ENCODE measurements at regions not wholly inside any gene's neighbourhood (a gene's known extent, or its start where the extent isn't known, plus 50 kb on each side); places are given as distances from the start of the nearest gene placed in this dataset.

- peak; percentile 69 for TF ChIP-seq CTCF (IDR thresholded peaks at IDR 0.05; ENCODE audit: extremely low read depth, insufficient read depth, missing control alignments)
- peak; percentile 34 for DNase-seq (ENCODE audit: low spot score)
- in situ Hi-C loops (cut with MboI; ENCODE audit: low pct_unique_long_range_greater_than_20kb, low sequenced_read_pairs, unreplicated experiment), result no loop called here
Measured at GRCh38 chr16:74107795-74108610, 188.6 kb upstream of the PSMD7 start.

- TF ChIP-seq CTCF (IDR thresholded peaks at IDR 0.05; ENCODE audit: extremely low read depth, insufficient read depth, missing control alignments), result no peak
- DNase-seq (ENCODE audit: low spot score), result no peak
- in situ Hi-C loops (cut with MboI; ENCODE audit: low pct_unique_long_range_greater_than_20kb, low sequenced_read_pairs, unreplicated experiment), result no loop called here
Measured at GRCh38 chr16:74104022-74104421, 192.6 kb upstream of the PSMD7 start.

- DNase-seq (ENCODE audit: low spot score), result no peak
- no peak for TF ChIP-seq CTCF (IDR thresholded peaks at IDR 0.05; ENCODE audit: extremely low read depth, insufficient read depth, missing control alignments)
- in situ Hi-C loops (cut with MboI; ENCODE audit: low pct_unique_long_range_greater_than_20kb, low sequenced_read_pairs, unreplicated experiment), result no loop called here
Measured at GRCh38 chr16:74101379-74102137, 195.1 kb upstream of the PSMD7 start.

- DNase-seq (ENCODE audit: low spot score), result no peak
- in situ Hi-C loops (cut with MboI; ENCODE audit: low pct_unique_long_range_greater_than_20kb, low sequenced_read_pairs, unreplicated experiment), result no loop called here
- TF ChIP-seq CTCF (IDR thresholded peaks at IDR 0.05; ENCODE audit: extremely low read depth, insufficient read depth, missing control alignments), result no peak
Measured at GRCh38 chr16:74100395-74101326, 196.0 kb upstream of the PSMD7 start.

GRCh38 chr16:74099530-74099929, 197.1 kb upstream of the PSMD7 start:
- TF ChIP-seq CTCF (IDR thresholded peaks at IDR 0.05; ENCODE audit: extremely low read depth, insufficient read depth, missing control alignments), result no peak
- in situ Hi-C loops (cut with MboI; ENCODE audit: low pct_unique_long_range_greater_than_20kb, low sequenced_read_pairs, unreplicated experiment), result no loop called here
- DNase-seq (ENCODE audit: low spot score), result no peak

GRCh38 chr16:74094962-74095361, 201.7 kb upstream of the PSMD7 start:
- DNase-seq (ENCODE audit: low spot score), result no peak
- TF ChIP-seq CTCF (IDR thresholded peaks at IDR 0.05; ENCODE audit: extremely low read depth, insufficient read depth, missing control alignments), result no peak
- in situ Hi-C loops (cut with MboI; ENCODE audit: low pct_unique_long_range_greater_than_20kb, low sequenced_read_pairs, unreplicated experiment), result no loop called here

All from GM13977 (cell line).